ENCODE measurements at regions not wholly inside any gene's neighbourhood (a gene's known extent, or its start where the extent isn't known, plus 50 kb on each side); places are given as distances from the start of the nearest gene placed in this dataset.
"Not testable (repeated sequence)": the region's sequence is repeated elsewhere in the genome, so short reads cannot be mapped to it uniquely, and the experiment has no call there.

- H3K4me1 ChIP-seq, result no peaks in the 10 kb centered on the region
- intact Hi-C loops (cut with DNase I), result no loop called here
- peaks cover 0 to 5% (median 0%) of the 10 kb centered on the region in 4 donors for H3K9me3 ChIP-seq
- no peak for DNase-seq
- H3K27ac ChIP-seq, result no peak overlapping the region
- H3K36me3 ChIP-seq, result no peaks in the 10 kb centered on the region
- no peak for ATAC-seq
- TF ChIP-seq POLR2A (IDR thresholded peaks at IDR 0.05), result no peak
- TF ChIP-seq CTCF (IDR thresholded peaks at IDR 0.05), result no peak
- no peaks in the 10 kb centered on the region for H3K27me3 ChIP-seq
- WGBS (ENCODE audit: insufficient coverage, low coverage, low lambda C conversion rate, missing lambda C conversion rate), result 41% methylated on average over 1 of the region's 1 CpG
- H3K4me3 ChIP-seq, result no peak overlapping the region
Observed at GRCh38 chr14:28820677-28821076, 54.1 kb downstream of the FOXG1 start.

- DNase-seq, result no peak
- H3K4me1 ChIP-seq, result no peaks in the 10 kb centered on the region
- H3K27ac ChIP-seq, result no peak overlapping the region
- H3K27me3 ChIP-seq, result no peaks in the 10 kb centered on the region
- no peak overlapping the region for H3K4me3 ChIP-seq
- intact Hi-C loops (cut with DNase I), result no loop called here
- ATAC-seq, result no peak
- no peaks in the 10 kb centered on the region for H3K36me3 ChIP-seq
- peaks cover 0 to 5% (median 0%) of the 10 kb centered on the region in 4 donors for H3K9me3 ChIP-seq
- TF ChIP-seq POLR2A (IDR thresholded peaks at IDR 0.05) (no peak), CTCF (IDR thresholded peaks at IDR 0.05) (no peak)
Observed at GRCh38 chr14:28821993-28822392, 55.4 kb downstream of the FOXG1 start.

- intact Hi-C loops (cut with DNase I), result no loop called here
- Histone ChIP-seq H3K27me3 (no peaks in the 10 kb centered on the region), H3K36me3 (no peaks in the 10 kb centered on the region), H3K27ac (no peak overlapping the region), H3K4me3 (no peak overlapping the region), H3K4me1 (no peaks in the 10 kb centered on the region), H3K9me3 (peaks cover 0 to 5% (median 0%) of the 10 kb centered on the region in 4 donors)
- no peak for ATAC-seq
- WGBS (ENCODE audit: insufficient coverage, low coverage, low lambda C conversion rate, missing lambda C conversion rate), result 50% methylated on average over 1 of the region's 1 CpG
- no peak for DNase-seq
- TF ChIP-seq CTCF (IDR thresholded peaks at IDR 0.05) (no peak), POLR2A (IDR thresholded peaks at IDR 0.05) (no peak)
Observed at GRCh38 chr14:28823245-28823644, 56.7 kb downstream of the FOXG1 start.

GRCh38 chr14:28830115-28830534, 63.5 kb downstream of the FOXG1 start:
- DNase-seq (no peak), ATAC-seq (no peak)
- Histone ChIP-seq H3K36me3 (no peaks in the 10 kb centered on the region), H3K27me3 (no peaks in the 10 kb centered on the region), H3K9me3 (no peaks in the 10 kb centered on the region), H3K4me1 (no peaks in the 10 kb centered on the region), H3K4me3 (peak overlapping the region in 1 of 3 donors; percentile 11), H3K27ac (no peak overlapping the region)
- TF ChIP-seq POLR2A (IDR thresholded peaks at IDR 0.05) (no peak), CTCF (IDR thresholded peaks at IDR 0.05) (no peak)
- WGBS (ENCODE audit: insufficient coverage, low coverage, low lambda C conversion rate, missing lambda C conversion rate), result 69% methylated on average over 4 of the region's 22 CpGs
- intact Hi-C loops (cut with DNase I), result no loop called here

- H3K36me3 ChIP-seq, result no peaks in the 10 kb centered on the region
- H3K4me1 ChIP-seq, result no peaks in the 10 kb centered on the region
- WGBS (ENCODE audit: insufficient coverage, low coverage, low lambda C conversion rate, missing lambda C conversion rate), result 28% methylated on average over 3 of the region's 3 CpGs
- TF ChIP-seq CTCF (IDR thresholded peaks at IDR 0.05) (no peak), POLR2A (IDR thresholded peaks at IDR 0.05) (no peak)
- no peak overlapping the region for H3K4me3 ChIP-seq
- no peaks in the 10 kb centered on the region for H3K27me3 ChIP-seq
- H3K9me3 ChIP-seq, result no peaks in the 10 kb centered on the region
- intact Hi-C loops (cut with DNase I), result no loop called here
- no peak overlapping the region for H3K27ac ChIP-seq
- ATAC-seq, result no peak
- DNase-seq, result no peak
Observed at GRCh38 chr14:28831126-28831525, 64.5 kb downstream of the FOXG1 start.

GRCh38 chr14:28842569-28842968, 76.0 kb downstream of the FOXG1 start:
- 44% methylated on average over 5 of the region's 5 CpGs for WGBS (ENCODE audit: insufficient coverage, low coverage, low lambda C conversion rate, missing lambda C conversion rate)
- ATAC-seq; H3K4me3 ChIP-seq; intact Hi-C loops (cut with DNase I); H3K27ac ChIP-seq; H3K4me1 ChIP-seq; H3K36me3 ChIP-seq; H3K9me3 ChIP-seq; H3K27me3 ChIP-seq; DNase-seq: not testable (repeated sequence)
